ENCODE measurements at regions not wholly inside any gene's neighbourhood (a gene's known extent, or its start where the extent isn't known, plus 50 kb on each side); places are given as distances from the start of the nearest gene placed in this dataset.

DNA sequence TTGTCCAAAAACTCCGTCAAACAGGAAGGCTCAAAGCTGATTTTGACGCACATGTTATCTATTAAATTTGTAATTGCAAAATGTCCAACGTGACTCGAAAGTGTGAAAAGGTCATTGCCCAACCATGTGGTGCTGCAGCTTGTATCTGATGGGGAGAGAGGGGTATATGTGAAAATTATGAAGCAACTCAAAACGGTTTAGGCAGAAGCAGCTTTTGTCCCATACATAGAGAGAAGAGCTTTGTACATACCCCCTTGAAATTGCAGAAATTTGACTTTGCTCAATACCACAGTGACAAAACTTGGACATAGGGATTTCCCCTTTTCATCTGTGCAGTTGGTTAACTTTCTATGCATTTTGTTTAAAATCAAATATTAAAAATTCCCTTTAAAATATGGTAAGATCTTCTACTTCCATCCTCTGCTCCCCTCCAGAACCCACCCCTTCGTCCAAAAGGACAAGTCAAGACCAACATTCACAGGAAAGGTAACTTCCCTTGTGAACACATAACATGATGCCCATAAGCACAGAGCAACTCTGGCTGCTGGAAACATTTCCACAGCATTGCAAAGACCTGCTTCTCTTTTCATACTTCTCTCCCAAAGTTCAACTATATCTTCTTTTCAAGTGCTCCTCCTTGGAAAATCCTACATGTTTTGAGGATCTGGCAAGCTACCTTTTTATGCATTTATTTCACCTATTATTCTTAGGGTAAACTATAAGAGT is 253.7 kb upstream of the THBS1 start:
- Mint-ChIP-seq H3K4me3 (no peak overlapping the region), H3K36me3 (no peaks in the 10 kb centered on the region), H3K27ac (no peak overlapping the region), H3K27me3 (no peaks in the 10 kb centered on the region), H3K4me1 (no peaks in the 10 kb centered on the region), H3K9me3 (no peaks in the 10 kb centered on the region)
- DNase-seq = no peak

DNA sequence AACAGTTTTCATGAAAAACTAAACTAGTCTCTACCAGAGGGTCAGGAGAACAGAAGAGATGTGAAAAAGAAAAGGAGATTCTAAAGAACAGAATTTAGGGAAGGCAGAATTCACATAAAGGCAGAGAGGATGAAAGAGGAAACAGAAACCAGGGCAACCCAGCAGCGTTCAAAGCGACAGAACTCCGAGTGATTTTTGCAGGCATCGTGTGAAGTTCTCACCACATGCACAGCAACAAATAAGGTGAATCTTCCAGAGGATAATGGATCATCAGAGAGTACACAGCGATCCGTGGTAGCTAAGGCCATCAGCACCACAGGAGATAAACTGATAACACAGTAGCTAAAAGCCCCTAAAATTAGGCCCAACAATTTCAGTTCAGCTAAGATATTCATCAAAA is 250.8 kb upstream of the THBS1 start:
- Mint-ChIP-seq H3K4me3 (no peak overlapping the region), H3K9me3 (no peaks in the 10 kb centered on the region), H3K27me3 (no peaks in the 10 kb centered on the region), H3K27ac (no peak overlapping the region), H3K36me3 (no peaks in the 10 kb centered on the region), H3K4me1 (no peaks in the 10 kb centered on the region)
- no peak for DNase-seq

DNA sequence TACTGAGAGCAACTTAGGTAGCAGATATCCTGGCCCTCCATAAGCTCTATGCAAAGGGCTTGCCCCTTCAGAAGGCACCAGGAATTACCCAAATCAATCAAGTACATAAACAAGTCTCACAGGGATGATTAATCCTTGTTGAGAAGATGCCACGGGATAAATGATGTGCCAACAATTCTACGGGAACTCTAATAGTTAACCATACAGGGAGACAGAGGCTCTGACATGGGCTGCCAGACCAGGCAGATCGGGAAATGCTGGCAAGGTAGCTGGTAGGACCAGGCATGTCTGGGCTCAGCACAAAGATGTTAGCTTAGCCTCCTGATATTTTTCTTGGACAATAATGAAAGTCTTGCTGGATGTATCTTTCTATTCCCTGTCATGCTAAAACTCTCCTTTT is 249.3 kb upstream of the THBS1 start:
- Mint-ChIP-seq H3K9me3 (no peaks in the 10 kb centered on the region), H3K4me1 (no peaks in the 10 kb centered on the region), H3K4me3 (no peak overlapping the region), H3K36me3 (no peaks in the 10 kb centered on the region), H3K27me3 (no peaks in the 10 kb centered on the region), H3K27ac (no peak overlapping the region)
- DNase-seq = no peak

- no peaks in the 10 kb centered on the region for H3K36me3 Mint-ChIP-seq
- no peak for DNase-seq
- H3K4me3 Mint-ChIP-seq = no peak overlapping the region
- H3K27me3 Mint-ChIP-seq = no peaks in the 10 kb centered on the region
- H3K9me3 Mint-ChIP-seq = no peaks in the 10 kb centered on the region
- H3K4me1 Mint-ChIP-seq = no peaks in the 10 kb centered on the region
- H3K27ac Mint-ChIP-seq = no peak overlapping the region
Measured at GRCh38 chr15:39332846-39333245, 248.0 kb upstream of the THBS1 start.

DNA sequence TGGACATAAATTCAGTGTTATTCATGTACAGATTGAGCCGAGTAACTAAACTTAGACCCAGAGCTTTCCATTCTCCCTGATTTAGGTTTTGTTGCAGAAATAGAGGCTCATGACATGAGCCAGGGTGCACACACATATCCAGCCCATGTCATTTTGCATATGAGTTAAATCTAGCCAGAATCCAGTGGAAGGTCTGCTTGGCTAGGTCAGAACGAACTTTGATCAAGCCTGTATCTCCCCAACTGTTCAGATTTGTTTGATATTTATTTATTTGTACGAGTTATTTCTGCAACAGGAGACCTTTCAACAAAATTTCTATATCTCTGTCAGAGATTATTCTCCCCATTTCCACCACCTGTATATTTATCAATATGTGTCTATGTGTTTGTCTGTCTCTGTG is 247.5 kb upstream of the THBS1 start:
- no peak for DNase-seq
- H3K4me1 Mint-ChIP-seq = no peaks in the 10 kb centered on the region
- H3K4me3 Mint-ChIP-seq = no peak overlapping the region
- H3K36me3 Mint-ChIP-seq = no peaks in the 10 kb centered on the region
- H3K27me3 Mint-ChIP-seq = no peaks in the 10 kb centered on the region
- no peak overlapping the region for H3K27ac Mint-ChIP-seq
- H3K9me3 Mint-ChIP-seq = no peaks in the 10 kb centered on the region

GRCh38 chr15:39333896-39334295 is 247.0 kb upstream of the THBS1 start:
- no peaks in the 10 kb centered on the region for H3K27me3 Mint-ChIP-seq
- H3K9me3 Mint-ChIP-seq = no peaks in the 10 kb centered on the region
- H3K4me3 Mint-ChIP-seq = no peak overlapping the region
- no peaks in the 10 kb centered on the region for H3K4me1 Mint-ChIP-seq
- no peak overlapping the region for H3K27ac Mint-ChIP-seq
- no peaks in the 10 kb centered on the region for H3K36me3 Mint-ChIP-seq
- no peak for DNase-seq

GRCh38 chr15:39336926-39337325 is 244.0 kb upstream of the THBS1 start:
- no peaks in the 10 kb centered on the region for H3K4me1 Mint-ChIP-seq
- H3K36me3 Mint-ChIP-seq = no peaks in the 10 kb centered on the region
- no peaks in the 10 kb centered on the region for H3K27me3 Mint-ChIP-seq
- H3K9me3 Mint-ChIP-seq = no peaks in the 10 kb centered on the region
- no peak for DNase-seq
- H3K4me3 Mint-ChIP-seq = no peak overlapping the region
- H3K27ac Mint-ChIP-seq = no peak overlapping the region

DNA sequence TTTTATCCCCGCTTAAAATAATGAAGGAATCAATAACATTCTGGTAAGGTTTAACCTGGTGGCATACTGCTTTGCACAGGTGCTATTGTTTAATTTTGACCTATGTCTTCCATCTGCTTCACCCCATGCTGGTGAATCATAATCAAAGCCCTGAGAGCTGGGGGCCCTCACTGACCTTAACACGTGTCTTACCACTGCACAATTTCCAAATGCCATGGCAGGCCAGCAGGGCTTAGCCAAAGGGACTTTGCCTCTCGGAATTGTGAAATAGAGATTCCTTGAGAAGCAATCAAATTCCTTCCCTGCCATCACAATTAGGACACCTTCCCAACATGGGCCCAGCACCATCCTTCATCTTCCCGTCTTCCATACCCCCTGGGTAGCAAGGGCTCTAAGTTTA is 242.6 kb upstream of the THBS1 start:
- Mint-ChIP-seq H3K9me3 (peaks cover 4% of the 10 kb centered on the region), H3K4me3 (no peak overlapping the region), H3K27ac (no peak overlapping the region), H3K36me3 (no peaks in the 10 kb centered on the region), H3K4me1 (no peaks in the 10 kb centered on the region), H3K27me3 (no peaks in the 10 kb centered on the region)
- DNase-seq = no peak

GRCh38 chr15:39340903-39341645 is 239.8 kb upstream of the THBS1 start:
- H3K27me3 Mint-ChIP-seq = no peaks in the 10 kb centered on the region
- no peaks in the 10 kb centered on the region for H3K4me1 Mint-ChIP-seq
- H3K27ac Mint-ChIP-seq = no peak overlapping the region
- no peak overlapping the region for H3K4me3 Mint-ChIP-seq
- no peaks in the 10 kb centered on the region for H3K36me3 Mint-ChIP-seq
- DNase-seq = no peak
- H3K9me3 Mint-ChIP-seq = peaks cover 5% of the 10 kb centered on the region

DNA sequence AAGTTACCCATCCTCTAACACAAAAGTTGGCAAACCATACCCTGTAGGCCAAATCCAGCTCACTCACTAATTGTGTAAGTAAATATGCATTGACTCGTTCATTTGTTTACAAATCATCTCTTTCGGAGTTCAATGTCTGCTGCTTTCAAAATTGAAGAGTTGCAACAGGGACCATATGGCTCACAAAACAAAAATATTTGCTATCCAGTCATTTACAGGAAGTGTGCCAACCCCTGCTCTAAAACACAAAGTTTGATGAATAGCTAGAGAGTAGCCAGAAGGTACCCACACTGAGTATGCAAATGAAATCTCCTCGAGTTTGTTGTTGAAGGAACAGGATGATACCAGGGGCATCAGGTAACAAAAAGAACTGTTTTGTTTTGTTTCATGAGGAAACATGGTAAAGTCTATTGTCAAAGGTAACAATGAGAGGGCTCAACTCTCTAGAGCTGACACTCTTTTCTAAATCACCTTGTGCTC is 236.2 kb upstream of the THBS1 start:
- Mint-ChIP-seq H3K27me3 (no peaks in the 10 kb centered on the region), H3K4me1 (no peaks in the 10 kb centered on the region), H3K27ac (no peak overlapping the region), H3K4me3 (no peak overlapping the region), H3K9me3 (peaks cover 5% of the 10 kb centered on the region), H3K36me3 (no peaks in the 10 kb centered on the region)
- no peak for DNase-seq

DNA sequence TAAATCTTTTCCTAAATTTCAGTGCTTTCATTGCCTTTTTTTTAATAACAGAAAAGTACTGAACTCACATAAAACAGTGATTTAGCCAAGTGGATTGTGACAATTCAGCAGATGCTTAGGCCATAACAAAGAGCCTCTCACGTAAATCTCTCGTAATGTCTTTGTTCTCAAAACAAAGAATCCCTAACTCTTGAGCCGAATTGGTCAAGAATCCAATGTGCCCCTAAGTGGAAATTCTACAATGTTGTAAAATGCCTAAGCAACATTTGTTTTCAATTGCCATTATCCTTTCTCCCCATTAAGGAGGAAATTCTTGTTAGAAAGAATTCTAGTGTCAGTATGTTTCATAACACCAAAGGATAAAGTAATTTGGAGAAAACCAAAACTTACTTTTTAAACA is 235.7 kb upstream of the THBS1 start:
- Mint-ChIP-seq H3K27me3 (no peaks in the 10 kb centered on the region), H3K36me3 (no peaks in the 10 kb centered on the region), H3K27ac (no peak overlapping the region), H3K4me3 (no peak overlapping the region), H3K9me3 (peaks cover 5% of the 10 kb centered on the region), H3K4me1 (no peaks in the 10 kb centered on the region)
- DNase-seq = no peak

DNA sequence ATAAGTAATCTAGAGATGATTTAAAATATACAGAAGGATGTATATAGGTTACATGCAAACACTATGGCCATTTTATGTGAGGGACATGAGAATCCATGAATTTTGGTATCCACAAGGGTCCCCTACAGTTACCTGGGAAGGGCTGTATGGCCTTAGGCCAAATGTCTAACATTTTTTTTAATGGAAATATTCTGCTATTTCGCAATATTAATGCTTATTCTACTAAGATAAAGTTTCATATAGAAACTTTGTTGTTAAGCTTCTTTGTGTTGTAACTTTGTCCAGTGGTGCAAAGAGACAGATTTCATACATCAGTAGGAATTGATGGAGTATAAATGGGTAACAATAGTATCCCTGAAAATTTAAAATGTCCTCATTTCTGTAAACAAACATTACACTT is 233.4 kb upstream of the THBS1 start:
- Mint-ChIP-seq H3K36me3 (no peaks in the 10 kb centered on the region), H3K27me3 (no peaks in the 10 kb centered on the region), H3K27ac (no peak overlapping the region), H3K4me1 (no peaks in the 10 kb centered on the region), H3K9me3 (peaks cover 5% of the 10 kb centered on the region), H3K4me3 (no peak overlapping the region)
- no peak for DNase-seq

- no peak overlapping the region for H3K27ac Mint-ChIP-seq
- no peaks in the 10 kb centered on the region for H3K4me1 Mint-ChIP-seq
- H3K9me3 Mint-ChIP-seq = no peaks in the 10 kb centered on the region
- no peaks in the 10 kb centered on the region for H3K36me3 Mint-ChIP-seq
- DNase-seq = no peak
- no peak overlapping the region for H3K4me3 Mint-ChIP-seq
- no peaks in the 10 kb centered on the region for H3K27me3 Mint-ChIP-seq
Measured at GRCh38 chr15:39350785-39351184, 230.1 kb upstream of the THBS1 start.

- Mint-ChIP-seq H3K4me1 (no peaks in the 10 kb centered on the region), H3K27me3 (peaks cover 4% of the 10 kb centered on the region), H3K9me3 (no peaks in the 10 kb centered on the region), H3K36me3 (no peaks in the 10 kb centered on the region), H3K27ac (no peak overlapping the region), H3K4me3 (no peak overlapping the region)
- DNase-seq = no peak
Measured at GRCh38 chr15:39354189-39354588, 226.7 kb upstream of the THBS1 start.

DNA sequence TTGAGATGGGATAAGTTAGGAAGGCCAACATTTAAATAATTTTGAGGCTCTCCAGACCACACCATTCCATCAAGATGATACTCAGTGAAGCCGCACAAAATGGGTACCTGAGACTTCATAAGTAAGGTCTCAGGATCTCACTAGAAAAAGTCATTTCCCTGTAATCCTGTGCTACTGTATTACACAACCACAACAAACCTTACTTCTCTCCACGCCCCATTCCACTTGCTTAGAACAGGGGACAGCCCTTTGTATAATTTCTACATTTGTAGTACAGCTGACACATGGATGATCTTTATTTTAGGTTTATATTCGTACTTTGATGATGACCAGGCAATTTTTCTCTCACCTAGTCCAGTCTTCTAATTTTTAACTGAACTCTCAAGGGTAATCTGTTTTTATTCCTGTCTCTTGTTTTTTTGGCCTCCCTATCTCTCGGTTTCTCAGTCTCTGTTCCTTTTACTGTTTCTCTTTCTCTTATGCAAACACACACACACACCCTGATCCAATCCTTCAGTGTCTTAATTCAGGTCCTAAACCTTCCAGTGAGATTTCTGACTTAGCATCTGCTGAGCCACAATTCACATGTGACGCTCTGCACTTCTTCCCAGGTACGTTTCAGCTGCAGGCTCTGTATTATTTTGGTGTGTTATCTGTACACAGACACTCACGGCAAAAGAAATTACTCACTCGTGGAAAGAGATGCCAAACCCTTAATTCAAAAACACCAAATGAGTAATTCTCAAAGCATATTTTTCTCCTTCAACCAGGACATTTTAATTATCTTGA is 223.2 kb upstream of the THBS1 start:
- no peak for DNase-seq
- peaks cover 7% of the 10 kb centered on the region for H3K27me3 Mint-ChIP-seq
- H3K36me3 Mint-ChIP-seq = no peaks in the 10 kb centered on the region
- H3K4me1 Mint-ChIP-seq = no peaks in the 10 kb centered on the region
- H3K9me3 Mint-ChIP-seq = peaks cover 1% of the 10 kb centered on the region
- no peak overlapping the region for H3K27ac Mint-ChIP-seq
- H3K4me3 Mint-ChIP-seq = no peak overlapping the region
